Ishikawa (cell line): ENCODE measurements at regions not wholly inside any gene's neighbourhood (a gene's known extent, or its start where the extent isn't known, plus 50 kb on each side); places are given as distances from the start of the nearest gene placed in this dataset.

Experiments
- CEBPB ChIP-seq: IDR thresholded peaks from 2 replicates; pipeline ENCODE4 v1.6.1; 2012
- TAF1 ChIP-seq: IDR thresholded peaks from 2 replicates; pipeline ENCODE4 v1.6.1; 2012; ENCODE audit warnings: low read depth, mild to moderate bottlenecking

DNA sequence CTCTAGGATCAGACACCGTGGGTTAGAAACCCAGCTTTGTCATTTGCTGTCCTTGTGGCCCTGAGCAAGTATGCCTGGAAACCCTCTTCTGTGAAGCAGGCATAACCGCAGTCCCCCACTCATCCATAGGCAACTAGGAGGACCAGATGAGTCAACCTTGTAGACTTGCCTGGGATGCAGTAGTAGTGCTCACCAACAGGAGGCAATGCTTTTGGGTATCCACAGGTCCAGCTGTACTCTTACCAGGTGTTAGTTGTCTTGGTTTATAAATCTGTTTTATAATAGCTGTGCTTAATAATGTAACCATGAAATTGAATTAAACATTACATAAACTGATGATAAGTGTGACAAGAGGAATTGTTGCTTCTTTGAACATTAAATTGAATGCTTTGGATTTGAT lies 389.3 kb downstream of the IL20RB start:
- no peak for TF ChIP-seq CEBPB
- TF ChIP-seq TAF1: no peak
